ENCODE measurements at regions not wholly inside any gene's neighbourhood (a gene's known extent, or its start where the extent isn't known, plus 50 kb on each side); places are given as distances from the start of the nearest gene placed in this dataset.

DNA sequence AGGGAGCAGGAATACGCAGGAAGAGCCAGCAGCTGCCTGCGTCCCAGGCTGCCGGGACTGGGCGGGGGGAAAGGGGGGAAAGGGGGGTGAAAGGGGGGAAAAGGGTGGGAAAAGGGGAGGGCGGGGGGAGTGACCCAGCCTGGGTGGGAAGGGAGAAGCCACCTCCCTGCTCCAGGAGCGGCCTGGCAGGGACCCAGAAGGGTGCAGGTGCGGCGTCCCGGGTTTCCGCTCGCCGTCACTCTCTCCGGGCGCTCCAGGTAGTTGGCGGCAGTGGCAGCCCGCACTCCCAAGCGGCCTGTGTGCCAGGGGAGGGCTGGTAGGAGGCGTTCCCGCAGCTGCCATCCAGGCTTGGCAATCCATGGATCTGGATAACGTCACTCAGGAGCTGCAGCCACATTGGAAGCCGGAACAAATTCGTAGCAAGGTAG is 141.0 kb upstream of the NGF start:
- Mint-ChIP-seq H3K9me3 (ENCODE audit: low read depth) (peaks cover 4% of the 10 kb centered on the region), H3K27me3 (peaks cover 15% of the 10 kb centered on the region), H3K4me1 (ENCODE audit: low read depth) (no peaks in the 10 kb centered on the region), H3K36me3 (ENCODE audit: insufficient read depth) (no peaks in the 10 kb centered on the region), H3K27ac (no peak overlapping the region), H3K4me3 (ENCODE audit: low read depth) (no peak overlapping the region)
- TF ChIP-seq, protein P1, sequence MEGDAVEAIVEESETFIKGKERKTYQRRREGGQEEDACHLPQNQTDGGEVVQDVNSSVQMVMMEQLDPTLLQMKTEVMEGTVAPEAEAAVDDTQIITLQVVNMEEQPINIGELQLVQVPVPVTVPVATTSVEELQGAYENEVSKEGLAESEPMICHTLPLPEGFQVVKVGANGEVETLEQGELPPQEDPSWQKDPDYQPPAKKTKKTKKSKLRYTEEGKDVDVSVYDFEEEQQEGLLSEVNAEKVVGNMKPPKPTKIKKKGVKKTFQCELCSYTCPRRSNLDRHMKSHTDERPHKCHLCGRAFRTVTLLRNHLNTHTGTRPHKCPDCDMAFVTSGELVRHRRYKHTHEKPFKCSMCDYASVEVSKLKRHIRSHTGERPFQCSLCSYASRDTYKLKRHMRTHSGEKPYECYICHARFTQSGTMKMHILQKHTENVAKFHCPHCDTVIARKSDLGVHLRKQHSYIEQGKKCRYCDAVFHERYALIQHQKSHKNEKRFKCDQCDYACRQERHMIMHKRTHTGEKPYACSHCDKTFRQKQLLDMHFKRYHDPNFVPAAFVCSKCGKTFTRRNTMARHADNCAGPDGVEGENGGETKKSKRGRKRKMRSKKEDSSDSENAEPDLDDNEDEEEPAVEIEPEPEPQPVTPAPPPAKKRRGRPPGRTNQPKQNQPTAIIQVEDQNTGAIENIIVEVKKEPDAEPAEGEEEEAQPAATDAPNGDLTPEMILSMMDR (IDR thresholded peaks at IDR 0.05; ENCODE audit: unreplicated experiment), result no peak
- DNase-seq (ENCODE audit: low spot score, unreplicated experiment), result no peak

DNA sequence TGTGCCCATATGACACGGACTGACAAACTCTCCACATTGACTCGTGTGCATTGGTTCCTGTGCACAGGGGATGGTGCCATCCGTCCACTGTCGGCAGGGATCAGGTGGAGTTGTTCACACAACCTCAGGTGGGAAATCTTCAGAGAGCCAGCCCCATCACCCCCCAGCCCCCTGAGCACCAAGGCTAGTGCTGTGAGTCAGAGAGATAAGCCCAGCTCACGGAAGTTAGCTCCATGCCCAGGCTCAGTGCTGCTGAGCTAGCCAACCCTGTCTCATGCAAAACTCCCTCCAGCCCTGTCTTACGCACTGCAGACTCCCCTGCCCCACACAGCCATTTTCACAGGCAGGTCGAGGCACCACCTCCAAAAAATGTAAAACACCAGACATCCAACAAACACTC is 139.0 kb upstream of the NGF start:
- TF ChIP-seq, protein P1 (IDR thresholded peaks at IDR 0.05; ENCODE audit: unreplicated experiment), result no peak
- no peaks in the 10 kb centered on the region for H3K4me1 Mint-ChIP-seq (ENCODE audit: low read depth)
- H3K27me3 Mint-ChIP-seq, result peaks cover 18% of the 10 kb centered on the region
- H3K9me3 Mint-ChIP-seq (ENCODE audit: low read depth), result no peaks in the 10 kb centered on the region
- H3K4me3 Mint-ChIP-seq (ENCODE audit: low read depth), result no peak overlapping the region
- DNase-seq (ENCODE audit: low spot score, unreplicated experiment), result no peak
- no peak overlapping the region for H3K27ac Mint-ChIP-seq
- no peaks in the 10 kb centered on the region for H3K36me3 Mint-ChIP-seq (ENCODE audit: insufficient read depth)

DNA sequence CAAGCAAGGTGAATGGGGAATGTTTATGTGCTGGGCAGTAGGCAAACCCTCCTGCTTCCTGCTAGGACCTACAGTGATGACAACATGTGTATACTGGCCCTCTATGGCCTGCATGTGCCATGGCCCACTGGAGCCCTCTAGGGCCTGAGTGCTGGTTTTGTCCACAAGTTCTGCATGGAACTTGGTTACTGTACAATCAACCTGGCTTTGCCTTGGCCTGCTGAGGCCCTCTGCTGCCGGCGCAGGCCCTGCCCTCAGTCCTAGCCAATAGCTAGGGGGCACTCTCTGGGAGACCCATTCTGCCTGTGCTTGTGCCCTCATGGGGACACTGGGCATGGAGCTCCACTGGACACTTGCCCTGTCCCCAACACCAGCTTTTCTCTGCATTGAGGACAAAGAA is 138.6 kb upstream of the NGF start:
- H3K4me3 Mint-ChIP-seq (ENCODE audit: low read depth), result no peak overlapping the region
- H3K27me3 Mint-ChIP-seq, result peaks cover 20% of the 10 kb centered on the region
- DNase-seq (ENCODE audit: low spot score, unreplicated experiment), result no peak
- no peaks in the 10 kb centered on the region for H3K9me3 Mint-ChIP-seq (ENCODE audit: low read depth)
- no peak overlapping the region for H3K27ac Mint-ChIP-seq
- TF ChIP-seq, protein P1 (IDR thresholded peaks at IDR 0.05; ENCODE audit: unreplicated experiment), result no peak
- no peaks in the 10 kb centered on the region for H3K36me3 Mint-ChIP-seq (ENCODE audit: insufficient read depth)
- no peaks in the 10 kb centered on the region for H3K4me1 Mint-ChIP-seq (ENCODE audit: low read depth)

DNA sequence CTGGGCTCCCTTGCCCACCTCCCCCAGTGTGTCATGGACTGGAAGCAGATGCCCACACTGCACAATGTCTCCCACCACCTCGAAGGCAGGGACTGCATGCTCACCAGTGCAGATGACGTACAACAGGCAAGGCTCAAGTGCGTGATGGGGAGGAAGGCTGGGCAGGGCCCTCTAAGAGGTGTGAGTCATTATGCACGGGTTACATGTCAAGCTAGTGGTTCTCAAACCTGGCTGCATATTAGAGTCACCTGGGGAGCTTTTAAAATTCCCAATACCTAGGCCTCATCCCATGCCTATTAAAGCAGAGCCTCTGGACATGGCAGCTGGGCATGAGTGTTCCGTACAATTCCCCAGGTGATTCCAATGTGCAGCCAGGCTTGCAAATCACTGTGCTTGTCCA is 137.9 kb upstream of the NGF start:
- no peak overlapping the region for H3K4me3 Mint-ChIP-seq (ENCODE audit: low read depth)
- H3K36me3 Mint-ChIP-seq (ENCODE audit: insufficient read depth), result no peaks in the 10 kb centered on the region
- TF ChIP-seq, protein P1 (IDR thresholded peaks at IDR 0.05; ENCODE audit: unreplicated experiment), result no peak
- peaks cover 18% of the 10 kb centered on the region for H3K27me3 Mint-ChIP-seq
- no peaks in the 10 kb centered on the region for H3K4me1 Mint-ChIP-seq (ENCODE audit: low read depth)
- no peak overlapping the region for H3K27ac Mint-ChIP-seq
- no peaks in the 10 kb centered on the region for H3K9me3 Mint-ChIP-seq (ENCODE audit: low read depth)
- no peak for DNase-seq (ENCODE audit: low spot score, unreplicated experiment)

DNA sequence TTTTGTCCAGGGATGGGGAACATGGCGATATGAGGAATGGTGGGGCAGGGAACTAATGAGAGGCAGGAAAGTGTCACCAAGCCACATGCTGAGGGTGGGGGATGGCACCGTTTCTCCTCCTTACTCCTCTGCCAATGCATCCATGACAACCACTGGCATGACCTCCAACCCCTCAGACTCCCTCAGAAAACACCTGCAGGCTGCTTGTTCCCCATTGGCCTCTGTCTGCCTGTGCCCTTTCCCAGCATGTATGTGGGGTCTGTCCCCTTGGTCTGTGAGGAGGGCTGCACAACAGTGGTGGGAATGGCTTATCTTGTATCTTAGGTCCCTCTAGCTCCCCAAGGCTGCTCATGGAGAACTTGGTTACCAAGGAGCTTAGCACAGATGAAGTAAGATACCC is 137.2 kb upstream of the NGF start:
- peaks cover 17% of the 10 kb centered on the region for H3K27me3 Mint-ChIP-seq
- H3K36me3 Mint-ChIP-seq (ENCODE audit: insufficient read depth), result no peaks in the 10 kb centered on the region
- H3K27ac Mint-ChIP-seq, result no peak overlapping the region
- no peak for DNase-seq (ENCODE audit: low spot score, unreplicated experiment)
- H3K4me1 Mint-ChIP-seq (ENCODE audit: low read depth), result no peaks in the 10 kb centered on the region
- TF ChIP-seq, protein P1 (IDR thresholded peaks at IDR 0.05; ENCODE audit: unreplicated experiment), result no peak
- H3K4me3 Mint-ChIP-seq (ENCODE audit: low read depth), result no peak overlapping the region
- H3K9me3 Mint-ChIP-seq (ENCODE audit: low read depth), result no peaks in the 10 kb centered on the region

Measured in progenitor cell of endocrine pancreas (in vitro differentiated cells).